ENCODE measurements at regions not wholly inside any gene's neighbourhood (a gene's known extent, or its start where the extent isn't known, plus 50 kb on each side); places are given as distances from the start of the nearest gene placed in this dataset.

DNA sequence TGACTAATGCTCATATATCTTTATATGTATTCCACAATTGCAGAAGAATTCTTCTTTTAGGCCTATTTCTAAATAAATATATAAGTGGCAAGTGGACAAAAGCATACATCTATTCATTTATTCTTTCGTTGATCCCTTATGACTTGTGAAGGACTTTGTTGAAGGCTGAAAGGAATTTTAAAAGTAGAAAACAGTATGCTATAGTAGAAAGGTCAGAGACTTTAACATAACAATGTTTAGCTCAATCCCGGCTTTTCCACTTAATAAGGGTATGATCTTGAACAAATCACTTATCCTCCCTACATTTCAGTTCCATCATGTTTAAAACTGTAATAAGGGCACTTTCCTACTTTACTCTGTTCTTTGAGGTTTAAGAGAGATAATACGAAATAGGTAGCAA lies 672.9 kb downstream of the MECOM start:
- H2AFZ ChIP-seq (ENCODE audit: control insufficient read depth, low read length), result no peak overlapping the region
- no peak overlapping the region for H3K4me2 ChIP-seq (ENCODE audit: control insufficient read depth, extremely low read depth, insufficient read depth, low read depth, low read length)
- H4K20me1 ChIP-seq (ENCODE audit: control insufficient read depth, extremely low read depth, insufficient read depth, low read length), result no peaks in the 10 kb centered on the region
- no peaks in the 10 kb centered on the region for H3K36me3 ChIP-seq (ENCODE audit: control insufficient read depth in 2 of 2, extremely low read depth in 1 of 2, insufficient read depth in 2 of 2, low read length in 2 of 2)
- no peak overlapping the region for H3K27ac ChIP-seq (ENCODE audit: control insufficient read depth, insufficient read depth, low read length)
- no peak for TF ChIP-seq EZH2 (IDR thresholded peaks at IDR 0.05; ENCODE audit: low read length)
- TF ChIP-seq, protein P1, sequence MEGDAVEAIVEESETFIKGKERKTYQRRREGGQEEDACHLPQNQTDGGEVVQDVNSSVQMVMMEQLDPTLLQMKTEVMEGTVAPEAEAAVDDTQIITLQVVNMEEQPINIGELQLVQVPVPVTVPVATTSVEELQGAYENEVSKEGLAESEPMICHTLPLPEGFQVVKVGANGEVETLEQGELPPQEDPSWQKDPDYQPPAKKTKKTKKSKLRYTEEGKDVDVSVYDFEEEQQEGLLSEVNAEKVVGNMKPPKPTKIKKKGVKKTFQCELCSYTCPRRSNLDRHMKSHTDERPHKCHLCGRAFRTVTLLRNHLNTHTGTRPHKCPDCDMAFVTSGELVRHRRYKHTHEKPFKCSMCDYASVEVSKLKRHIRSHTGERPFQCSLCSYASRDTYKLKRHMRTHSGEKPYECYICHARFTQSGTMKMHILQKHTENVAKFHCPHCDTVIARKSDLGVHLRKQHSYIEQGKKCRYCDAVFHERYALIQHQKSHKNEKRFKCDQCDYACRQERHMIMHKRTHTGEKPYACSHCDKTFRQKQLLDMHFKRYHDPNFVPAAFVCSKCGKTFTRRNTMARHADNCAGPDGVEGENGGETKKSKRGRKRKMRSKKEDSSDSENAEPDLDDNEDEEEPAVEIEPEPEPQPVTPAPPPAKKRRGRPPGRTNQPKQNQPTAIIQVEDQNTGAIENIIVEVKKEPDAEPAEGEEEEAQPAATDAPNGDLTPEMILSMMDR (optimal IDR thresholded peaks at IDR 0.05 in 1 of 3, IDR thresholded peaks at IDR 0.05 in 1 of 3, conservative IDR thresholded peaks at IDR 0.05 in 1 of 3; ENCODE audit: extremely low read depth in 1 of 3, insufficient read depth in 2 of 3, low read length in 3 of 3), result no peak
- H3K4me1 ChIP-seq (ENCODE audit: control insufficient read depth, extremely low read depth, insufficient read depth, low read length), result peaks cover 14% of the 10 kb centered on the region
- H3K9ac ChIP-seq (ENCODE audit: control insufficient read depth, extremely low read depth, insufficient read depth, low read length), result no peak overlapping the region
- DNase-seq (ENCODE audit: low read depth, low spot score) (no peak), FAIRE-seq (no peak)
- no peak overlapping the region for H3K4me3 ChIP-seq (ENCODE audit: control insufficient read depth in 2 of 3, extremely low read depth in 1 of 3, insufficient read depth in 2 of 3, low read depth in 1 of 3, low read length in 3 of 3)
- no peaks in the 10 kb centered on the region for H3K79me2 ChIP-seq (ENCODE audit: control insufficient read depth, insufficient read depth, low read length)
- H3K9me3 ChIP-seq (ENCODE audit: control insufficient read depth, low read depth, low read length), result no peaks in the 10 kb centered on the region
- dilution Hi-C loops (cut with MboI; ENCODE audit: extremely low pct_ligation_motif_present, low sequenced_read_pairs), result no loop called here
- H3K9me1 ChIP-seq (ENCODE audit: control insufficient read depth, extremely low read depth, insufficient read depth, low read length), result no peaks in the 10 kb centered on the region
- no peaks in the 10 kb centered on the region for H3K27me3 ChIP-seq (ENCODE audit: control insufficient read depth, extremely low read depth, insufficient read depth, low read length)

DNA sequence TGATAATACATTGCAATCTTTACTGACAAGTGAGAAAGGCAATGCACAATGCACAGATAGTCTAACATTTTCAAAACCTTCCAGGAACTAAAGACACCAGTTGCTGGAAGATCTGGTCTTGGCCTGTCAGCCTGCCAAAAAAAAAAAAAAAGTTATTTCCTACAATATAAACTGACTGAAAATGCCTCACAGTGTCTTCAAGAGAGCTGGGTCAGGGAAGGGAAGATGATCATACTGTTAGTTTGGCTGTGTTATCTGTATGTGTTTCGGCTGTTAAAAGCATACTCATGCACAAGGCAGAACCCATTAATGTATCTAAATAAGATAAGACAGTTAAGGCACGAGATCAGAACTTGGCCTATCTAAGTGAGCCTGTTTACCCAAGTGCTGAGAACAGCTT lies 673.4 kb downstream of the MECOM start:
- dilution Hi-C loops (cut with MboI; ENCODE audit: extremely low pct_ligation_motif_present, low sequenced_read_pairs), result no loop called here
- no peak for FAIRE-seq

DNA sequence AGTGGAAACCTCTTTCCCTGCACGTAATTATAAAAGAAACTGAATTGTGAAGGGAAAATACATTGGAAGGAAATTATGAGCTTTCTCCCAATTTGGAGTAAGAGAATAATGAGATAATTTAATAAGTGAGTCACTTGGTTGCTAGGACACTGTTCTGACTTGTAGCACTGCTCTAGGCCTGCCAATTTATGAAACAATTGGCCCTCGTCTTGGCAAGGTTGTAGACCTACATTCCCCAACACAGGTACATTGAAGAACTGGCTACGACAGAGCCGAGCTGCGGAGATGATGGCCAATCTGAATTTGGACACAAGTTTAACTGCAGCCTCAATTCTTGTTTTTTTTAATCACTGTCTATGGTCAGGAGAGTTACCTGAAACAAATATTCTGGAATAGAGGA lies 674.1 kb downstream of the MECOM start:
- H2AFZ ChIP-seq (ENCODE audit: control insufficient read depth, low read length), result no peak overlapping the region
- H3K9me3 ChIP-seq (ENCODE audit: control insufficient read depth, low read depth, low read length), result no peaks in the 10 kb centered on the region
- no peak overlapping the region for H3K27ac ChIP-seq (ENCODE audit: control insufficient read depth, insufficient read depth, low read length)
- peaks cover 14% of the 10 kb centered on the region for H3K4me1 ChIP-seq (ENCODE audit: control insufficient read depth, extremely low read depth, insufficient read depth, low read length)
- no peaks in the 10 kb centered on the region for H4K20me1 ChIP-seq (ENCODE audit: control insufficient read depth, extremely low read depth, insufficient read depth, low read length)
- DNase-seq (ENCODE audit: low read depth, low spot score), result peak; percentile 35
- peak overlapping the region; percentile 50 for H3K4me2 ChIP-seq (ENCODE audit: control insufficient read depth, extremely low read depth, insufficient read depth, low read depth, low read length)
- H3K9me1 ChIP-seq (ENCODE audit: control insufficient read depth, extremely low read depth, insufficient read depth, low read length), result no peaks in the 10 kb centered on the region
- peak; percentile 95 for FAIRE-seq
- H3K79me2 ChIP-seq (ENCODE audit: control insufficient read depth, insufficient read depth, low read length), result no peaks in the 10 kb centered on the region
- no peak overlapping the region for H3K9ac ChIP-seq (ENCODE audit: control insufficient read depth, extremely low read depth, insufficient read depth, low read length)
- H3K36me3 ChIP-seq (ENCODE audit: control insufficient read depth in 2 of 2, extremely low read depth in 1 of 2, insufficient read depth in 2 of 2, low read length in 2 of 2), result no peaks in the 10 kb centered on the region
- no peaks in the 10 kb centered on the region for H3K27me3 ChIP-seq (ENCODE audit: control insufficient read depth, extremely low read depth, insufficient read depth, low read length)
- dilution Hi-C loops (cut with MboI; ENCODE audit: extremely low pct_ligation_motif_present, low sequenced_read_pairs), result no loop called here
- no peak overlapping the region for H3K4me3 ChIP-seq (ENCODE audit: control insufficient read depth in 2 of 3, extremely low read depth in 1 of 3, insufficient read depth in 2 of 3, low read depth in 1 of 3, low read length in 3 of 3)
- TF ChIP-seq, protein P1 (optimal IDR thresholded peaks at IDR 0.05 in 1 of 3, IDR thresholded peaks at IDR 0.05 in 1 of 3, conservative IDR thresholded peaks at IDR 0.05 in 1 of 3; ENCODE audit: extremely low read depth in 1 of 3, insufficient read depth in 2 of 3, low read length in 3 of 3), result no peak
- no peak for TF ChIP-seq EZH2 (IDR thresholded peaks at IDR 0.05; ENCODE audit: low read length)

More for the DNA sequence above, 673.4 kb downstream of the MECOM start:
- Histone ChIP-seq H3K9ac (ENCODE audit: control insufficient read depth, extremely low read depth, insufficient read depth, low read length) (no peak overlapping the region), H4K20me1 (ENCODE audit: control insufficient read depth, extremely low read depth, insufficient read depth, low read length) (no peaks in the 10 kb centered on the region), H2AFZ (ENCODE audit: control insufficient read depth, low read length) (peak overlapping the region; percentile 39), H3K4me3 (ENCODE audit: control insufficient read depth in 2 of 3, extremely low read depth in 1 of 3, insufficient read depth in 2 of 3, low read depth in 1 of 3, low read length in 3 of 3) (no peak overlapping the region), H3K79me2 (ENCODE audit: control insufficient read depth, insufficient read depth, low read length) (no peaks in the 10 kb centered on the region), H3K9me3 (ENCODE audit: control insufficient read depth, low read depth, low read length) (no peaks in the 10 kb centered on the region), H3K4me1 (ENCODE audit: control insufficient read depth, extremely low read depth, insufficient read depth, low read length) (peaks cover 14% of the 10 kb centered on the region), H3K4me2 (ENCODE audit: control insufficient read depth, extremely low read depth, insufficient read depth, low read depth, low read length) (no peak overlapping the region), H3K27me3 (ENCODE audit: control insufficient read depth, extremely low read depth, insufficient read depth, low read length) (no peaks in the 10 kb centered on the region), H3K27ac (ENCODE audit: control insufficient read depth, insufficient read depth, low read length) (no peak overlapping the region), H3K36me3 (ENCODE audit: control insufficient read depth in 2 of 2, extremely low read depth in 1 of 2, insufficient read depth in 2 of 2, low read length in 2 of 2) (no peaks in the 10 kb centered on the region), H3K9me1 (ENCODE audit: control insufficient read depth, extremely low read depth, insufficient read depth, low read length) (no peaks in the 10 kb centered on the region)
- DNase-seq (ENCODE audit: low read depth, low spot score), result no peak
- TF ChIP-seq EZH2 (IDR thresholded peaks at IDR 0.05; ENCODE audit: low read length), result no peak

All from keratinocyte (primary cell).